Kidney (tissue), 13 donors: ENCODE measurements at regions not wholly inside any gene's neighbourhood (a gene's known extent, or its start where the extent isn't known, plus 50 kb on each side); places are given as distances from the start of the nearest gene placed in this dataset.
A peak's percentile ranks its signal among the peaks of the same experiment; 100 is the strongest.

ENCODE experiments used
- DNase-seq, 5 donors: peaks; one replicate each; pipeline ENCODE4 v3.0.0-alpha.2; 2013 to 2020
- FAIRE-seq: peaks from 2 replicates; lab custom pipeline; 2012; peaks lifted over from hg19 to GRCh38; lab: Jason Lieb, UNC
- H3K27ac ChIP-seq, 2 donors: one replicate each; pipeline ENCODE4 v1.7.0; 2013; ENCODE audit warnings: low read depth in 2 of 2, low read length in 2 of 2, inconsistent platforms in 1 of 2
- H3K27me3 ChIP-seq: one replicate; pipeline ENCODE4 v1.7.1; 2013; ENCODE audit warnings: low read length, inconsistent platforms; ENCODE audit not compliant: control insufficient read depth, insufficient read depth
- H3K36me3 ChIP-seq, 3 donors: one replicate each; pipeline versions ENCODE4 v1.7.0 to v1.7.1; 2013; ENCODE audit warnings: low read length in 3 of 3, control low read depth in 1 of 3, inconsistent platforms in 1 of 3; ENCODE audit not compliant: insufficient read depth in 3 of 3, control insufficient read depth in 2 of 3
- H3K4me1 ChIP-seq, 3 donors: one replicate each; pipeline versions ENCODE4 v1.7.0 to v1.7.1; 2013; ENCODE audit warnings: low read length in 3 of 3, inconsistent platforms in 1 of 3, low read depth in 1 of 3; ENCODE audit not compliant: control insufficient read depth in 2 of 3, insufficient read depth in 2 of 3
- H3K4me3 ChIP-seq, 3 donors: one replicate each; pipeline versions ENCODE4 v1.7.0 to v1.8.1; 2013; ENCODE audit warnings: low read length in 3 of 3, control low read depth in 1 of 3, inconsistent platforms in 1 of 3
- H3K9ac ChIP-seq, 3 donors: one replicate each; pipeline versions ENCODE4 v1.7.0 to v1.7.1; 2013; ENCODE audit warnings: low read length in 3 of 3, control low read depth in 1 of 3, inconsistent platforms in 1 of 3
- H3K9me3 ChIP-seq, 3 donors: one replicate each; pipeline versions ENCODE4 v1.7.0 to v1.7.1; 2013; ENCODE audit warnings: low read length in 3 of 3, control low read depth in 1 of 3, inconsistent platforms in 1 of 3; ENCODE audit not compliant: control insufficient read depth in 2 of 3, insufficient read depth in 1 of 3
- CTCF ChIP-seq: IDR thresholded peaks from 3 replicates; pipeline ENCODE4 v1.5.1; 2012; ENCODE audit warnings: mild to moderate bottlenecking, moderate library complexity, borderline replicate concordance; ENCODE audit not compliant: insufficient read depth; ENCODE audit errors: extremely low read depth
- intact Hi-C: fragments of 100-400 bp; cut with DNase I; formaldehyde crosslinking; loops from one replicate; pipeline ENCODE4 v1.11.1; 2022
- donor health status: control.
- donor health status: control.
- donor health status: control.
- donor health status: control.
- donor health status: control.
- donor health status: DM: yes; HTN: yes; CAD: no.
- donor health status: Normal renal cell carcinoma (clear cell type).

- Histone ChIP-seq H3K36me3 (no peaks in the 10 kb centered on the region), H3K27me3 (peaks cover 34% of the 10 kb centered on the region), H3K4me3 (no peak overlapping the region), H3K27ac (no peak overlapping the region), H3K9ac (no peak overlapping the region), H3K9me3 (no peaks in the 10 kb centered on the region), H3K4me1 (peaks cover 0 to 2% (median 0%) of the 10 kb centered on the region in 3 donors)
- peak in 4 of 5 donors; percentile 34 to 73 (median 57) for DNase-seq
- TF ChIP-seq CTCF, result no peak
- FAIRE-seq, result no peak
- intact Hi-C loops, result no loop called here
Measured at GRCh38 chr13:112207129-112207528, 140.2 kb downstream of the SOX1 start.

GRCh38 chr13:112208656-112209055 lies 141.7 kb downstream of the SOX1 start:
- DNase-seq (no peak), FAIRE-seq (no peak)
- Histone ChIP-seq H3K4me3 (no peak overlapping the region), H3K27ac (no peak overlapping the region), H3K9me3 (no peaks in the 10 kb centered on the region), H3K9ac (no peak overlapping the region), H3K36me3 (no peaks in the 10 kb centered on the region), H3K4me1 (peaks cover 0 to 2% (median 0%) of the 10 kb centered on the region in 3 donors), H3K27me3 (peaks cover 32% of the 10 kb centered on the region)
- TF ChIP-seq CTCF, result no peak
- intact Hi-C loops, result no loop called here

- DNase-seq (no peak), FAIRE-seq (no peak)
- H3K9me3 ChIP-seq, result no peaks in the 10 kb centered on the region
- H3K36me3 ChIP-seq, result no peaks in the 10 kb centered on the region
- TF ChIP-seq CTCF, result no peak
- peaks cover 26% of the 10 kb centered on the region for H3K27me3 ChIP-seq
- no peak overlapping the region for H3K9ac ChIP-seq
- peaks cover 0 to 1% (median 0%) of the 10 kb centered on the region in 3 donors for H3K4me1 ChIP-seq
- no peak overlapping the region for H3K27ac ChIP-seq
- H3K4me3 ChIP-seq, result no peak overlapping the region
- intact Hi-C loops, result no loop called here
Measured at GRCh38 chr13:112209266-112209665, 142.3 kb downstream of the SOX1 start.

GRCh38 chr13:112209711-112210110 lies 142.8 kb downstream of the SOX1 start:
- Histone ChIP-seq H3K4me3 (no peak overlapping the region), H3K27ac (no peak overlapping the region), H3K27me3 (peaks cover 22% of the 10 kb centered on the region), H3K9me3 (no peaks in the 10 kb centered on the region), H3K9ac (no peak overlapping the region), H3K4me1 (no peaks in the 10 kb centered on the region), H3K36me3 (no peaks in the 10 kb centered on the region)
- intact Hi-C loops, result no loop called here
- TF ChIP-seq CTCF, result no peak
- DNase-seq (no peak), FAIRE-seq (no peak)
